GM19025 (cell line): ENCODE measurements at regions not wholly inside any gene's neighbourhood (a gene's known extent, or its start where the extent isn't known, plus 50 kb on each side); places are given as distances from the start of the nearest gene placed in this dataset.
"Not testable (repeated sequence)": the region's sequence is repeated elsewhere in the genome, so short reads cannot be mapped to it uniquely, and the experiment has no call there.

Source experiments
- ATAC-seq: cut with Tn5 transposase; IDR thresholded peaks from one replicate; pipeline ENCODE4 v1.9.1; 2021; ENCODE audit warnings: mild to moderate bottlenecking, low read depth, moderate library complexity; ENCODE audit not compliant: unreplicated experiment

- no peak for ATAC-seq
Observed at GRCh38 chr3:59178698-59179097, 128.9 kb upstream of the CFAP20DC start.

DNA sequence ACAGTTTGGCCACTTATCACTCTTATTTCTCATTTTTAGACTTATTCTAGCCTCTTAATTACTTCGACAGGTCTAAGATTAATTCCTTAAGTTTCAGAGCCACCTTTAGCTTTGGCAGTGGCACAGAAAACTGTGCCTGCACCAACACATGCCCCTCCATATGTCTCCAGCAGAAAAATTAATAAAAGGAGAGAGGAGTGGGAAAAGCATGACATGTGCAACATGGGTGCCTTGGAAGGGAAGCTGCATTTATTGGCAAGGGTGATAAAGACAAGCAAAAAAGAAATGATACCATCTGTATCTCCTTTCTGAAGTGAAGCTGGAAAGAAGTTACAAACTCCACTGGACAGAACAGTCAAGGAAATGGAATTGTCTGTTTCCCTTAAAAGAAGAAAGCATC, 121.7 kb upstream of the CFAP20DC start:
- ATAC-seq = no peak

DNA sequence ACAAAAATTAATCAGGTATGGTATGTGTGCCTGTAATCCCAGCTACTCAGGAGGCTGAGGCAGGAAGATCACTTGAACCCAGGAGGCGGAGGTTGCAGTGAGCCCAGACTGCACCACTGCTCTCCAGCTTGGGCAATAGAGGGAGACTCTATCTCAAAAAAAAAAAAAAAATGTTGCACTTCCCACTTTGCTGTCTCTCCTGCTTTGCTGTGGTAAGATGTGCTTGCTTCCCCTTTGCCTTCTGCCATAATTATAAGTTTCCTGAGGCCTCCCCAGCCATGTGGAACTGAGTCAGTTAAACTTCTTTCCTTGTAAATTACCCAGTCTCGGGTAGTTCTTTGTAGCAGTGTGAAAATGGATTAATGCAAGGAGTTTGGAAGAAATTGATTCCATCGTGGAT, 120.3 kb upstream of the CFAP20DC start:
- not testable (repeated sequence) for ATAC-seq

DNA sequence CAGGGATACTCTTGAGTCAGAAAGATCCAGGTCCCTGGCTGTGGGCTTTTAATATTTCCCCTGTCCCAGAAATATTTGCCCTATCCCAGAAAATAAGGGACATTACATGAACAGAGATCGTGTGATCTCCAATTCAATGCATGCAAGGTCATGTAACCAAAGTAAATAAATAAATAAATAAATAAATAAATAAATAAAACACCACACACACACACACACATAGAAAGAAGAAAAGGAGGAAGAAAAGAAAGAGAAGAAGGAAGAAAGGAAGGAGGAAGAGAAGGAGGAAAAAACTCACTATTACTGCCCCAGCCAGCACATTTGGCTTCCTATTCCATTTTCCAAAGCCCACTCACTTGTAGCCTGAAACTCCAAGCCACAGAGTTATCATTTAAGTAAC, 117.9 kb upstream of the CFAP20DC start:
- ATAC-seq = no peak

DNA sequence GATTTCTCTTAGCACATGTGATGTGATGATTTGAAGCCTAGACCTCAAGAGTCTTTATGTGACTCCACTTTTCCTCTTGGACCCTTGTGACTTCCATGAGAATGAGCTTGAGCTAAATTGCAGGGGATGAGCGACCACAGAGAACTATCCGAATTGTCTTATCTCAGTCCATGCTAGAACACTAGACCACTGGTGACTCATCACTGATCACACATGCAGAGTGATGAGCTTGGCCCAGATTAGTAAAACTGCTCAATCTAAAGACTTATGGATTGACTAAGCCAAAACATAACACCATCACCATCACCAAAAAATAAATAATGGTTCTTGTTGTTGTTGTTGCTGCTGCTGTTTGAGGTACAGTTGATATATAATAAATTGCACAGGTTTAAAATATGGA, 114.1 kb upstream of the CFAP20DC start:
- ATAC-seq = no peak

GRCh38 chr3:59161048-59161447, 111.2 kb upstream of the CFAP20DC start:
- ATAC-seq = no peak

GRCh38 chr3:59160133-59160746, 110.4 kb upstream of the CFAP20DC start:
- no peak for ATAC-seq

DNA sequence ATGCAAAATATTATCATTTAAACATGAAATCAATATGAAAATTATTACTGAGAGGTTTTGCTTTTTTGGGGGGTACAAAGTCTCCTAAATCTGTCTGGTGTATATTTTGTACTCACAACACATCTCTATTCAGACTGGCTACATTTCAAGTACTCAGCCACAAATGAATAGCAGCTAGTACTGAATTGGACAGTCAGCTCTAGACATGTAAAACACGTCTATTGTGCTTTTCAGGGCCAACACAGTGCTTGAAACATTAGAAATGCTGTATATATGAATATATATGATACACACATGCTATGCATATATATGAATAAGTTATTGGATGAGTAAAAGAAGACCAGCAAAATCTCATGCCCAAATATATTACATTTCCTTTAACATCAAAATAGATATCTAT, 103.8 kb upstream of the CFAP20DC start:
- no peak for ATAC-seq

DNA sequence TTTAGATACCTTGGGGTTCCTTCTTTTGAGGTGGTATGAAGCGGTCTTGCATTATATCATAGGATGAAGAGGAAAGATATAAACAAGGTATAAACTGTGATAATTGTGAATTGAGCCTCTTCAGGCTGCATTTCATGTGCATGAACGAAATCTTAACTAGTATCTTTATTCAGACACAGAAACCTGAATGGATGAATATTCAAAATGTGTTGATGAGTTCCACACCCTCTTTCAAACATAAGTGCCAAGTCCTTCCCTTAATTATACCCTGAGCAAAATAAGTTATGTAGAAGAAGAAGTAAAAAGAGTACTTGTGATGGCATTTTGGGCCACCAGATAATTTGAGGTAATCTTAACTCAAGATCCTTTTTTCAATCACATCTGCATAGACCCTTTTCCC, 103.1 kb upstream of the CFAP20DC start:
- no peak for ATAC-seq

DNA sequence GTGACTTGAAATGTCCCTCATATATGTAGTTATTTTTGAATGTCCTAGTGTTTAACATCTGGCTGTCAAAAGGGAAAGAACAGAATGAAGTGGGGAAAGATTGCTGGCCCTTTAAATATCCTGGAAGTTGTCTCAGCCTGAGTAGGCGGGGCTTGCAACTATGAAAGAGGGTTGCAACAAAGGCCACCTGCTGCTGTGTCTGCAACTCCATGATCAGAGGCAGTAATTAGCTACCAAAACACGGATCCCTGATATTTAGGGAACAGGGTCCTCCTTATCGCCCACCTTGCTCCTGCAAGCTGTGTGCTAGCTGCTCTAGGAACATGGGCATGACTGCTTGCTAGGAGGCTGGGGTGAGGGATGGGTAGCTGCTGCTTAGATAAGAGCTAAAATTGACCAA, 100.2 kb upstream of the CFAP20DC start:
- ATAC-seq = no peak

GRCh38 chr3:59149166-59149565, 99.3 kb upstream of the CFAP20DC start:
- no peak for ATAC-seq

DNA sequence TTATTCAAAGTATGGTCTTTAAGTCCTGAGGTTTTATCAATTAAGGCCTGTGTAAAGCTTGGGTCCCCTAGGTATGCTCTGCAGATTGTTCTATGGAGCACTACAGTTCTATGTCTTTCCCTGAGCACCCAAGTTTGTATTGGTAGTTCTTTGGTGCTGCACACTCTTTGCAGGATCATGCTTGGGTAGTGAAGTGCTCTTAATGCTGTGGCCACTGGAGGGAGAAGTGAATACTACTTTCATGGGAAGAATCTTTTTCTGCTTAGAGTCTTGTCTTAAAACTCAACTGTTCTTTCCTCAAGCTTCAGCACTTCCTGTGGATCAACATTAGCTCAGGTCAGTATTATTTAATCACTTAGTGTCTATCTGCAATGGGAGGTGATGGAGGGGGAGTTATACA, 93.6 kb upstream of the CFAP20DC start:
- no peak for ATAC-seq

DNA sequence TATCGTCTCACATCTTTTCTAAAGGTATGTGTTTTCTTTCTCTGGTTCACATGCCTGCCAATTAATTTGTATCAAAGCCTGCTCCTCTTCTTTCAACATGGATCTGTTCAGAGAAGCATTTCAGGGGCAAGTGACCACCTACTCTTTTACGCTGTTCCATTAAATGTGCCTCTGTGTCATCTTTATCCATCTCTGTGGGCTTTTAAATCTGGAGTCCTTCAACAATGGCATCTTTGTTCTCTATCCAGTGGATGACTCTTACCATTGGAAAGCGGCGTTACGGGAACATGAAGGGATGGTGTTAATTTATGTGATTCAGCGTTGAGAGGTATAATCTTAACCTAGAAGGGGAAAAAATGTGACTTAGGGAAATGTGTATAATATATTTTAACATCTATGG, 92.7 kb upstream of the CFAP20DC start:
- ATAC-seq = no peak

DNA sequence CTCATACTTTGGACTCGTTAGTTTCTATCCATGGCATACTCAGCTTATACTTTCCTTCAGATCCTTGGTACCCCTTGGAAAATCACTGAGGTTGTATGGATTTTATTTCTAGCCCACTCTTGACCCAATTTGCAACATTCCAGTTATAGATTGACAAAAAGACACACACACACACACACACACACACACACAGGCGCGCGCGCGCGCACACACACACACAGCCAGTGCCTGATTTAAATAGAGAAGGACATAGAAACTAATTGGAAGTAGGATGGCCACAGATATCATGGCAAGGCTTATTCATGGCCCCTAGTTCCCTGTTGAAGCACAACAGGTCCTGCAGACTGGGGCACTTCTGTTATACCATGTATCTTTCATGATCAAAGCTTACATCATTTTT, 89.1 kb upstream of the CFAP20DC start:
- ATAC-seq = no peak

GRCh38 chr3:59137415-59137814, 87.6 kb upstream of the CFAP20DC start:
- no peak for ATAC-seq

- no peak for ATAC-seq
Observed at GRCh38 chr3:59136081-59136480, 86.3 kb upstream of the CFAP20DC start.

- no peak for ATAC-seq
Observed at GRCh38 chr3:59135096-59135495, 85.3 kb upstream of the CFAP20DC start.

DNA sequence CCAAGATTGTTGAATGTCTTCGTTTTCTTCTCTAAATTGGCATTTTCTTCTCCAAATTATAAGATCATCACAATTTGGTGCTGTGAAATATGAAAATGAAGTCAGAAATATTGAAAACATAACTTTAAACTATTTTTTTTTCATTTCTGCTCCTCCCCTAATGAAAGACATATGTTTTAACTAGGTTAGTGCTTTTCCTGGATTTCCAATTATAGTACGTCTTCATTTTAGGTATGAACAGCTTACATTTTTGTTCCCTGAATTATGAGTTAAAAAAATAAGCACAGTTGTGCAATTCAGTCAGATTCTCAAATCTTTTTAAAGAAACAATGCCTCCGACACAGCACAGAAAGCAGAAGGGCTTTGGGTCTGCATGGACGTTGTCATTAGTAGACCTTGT, 83.5 kb upstream of the CFAP20DC start:
- ATAC-seq = no peak

DNA sequence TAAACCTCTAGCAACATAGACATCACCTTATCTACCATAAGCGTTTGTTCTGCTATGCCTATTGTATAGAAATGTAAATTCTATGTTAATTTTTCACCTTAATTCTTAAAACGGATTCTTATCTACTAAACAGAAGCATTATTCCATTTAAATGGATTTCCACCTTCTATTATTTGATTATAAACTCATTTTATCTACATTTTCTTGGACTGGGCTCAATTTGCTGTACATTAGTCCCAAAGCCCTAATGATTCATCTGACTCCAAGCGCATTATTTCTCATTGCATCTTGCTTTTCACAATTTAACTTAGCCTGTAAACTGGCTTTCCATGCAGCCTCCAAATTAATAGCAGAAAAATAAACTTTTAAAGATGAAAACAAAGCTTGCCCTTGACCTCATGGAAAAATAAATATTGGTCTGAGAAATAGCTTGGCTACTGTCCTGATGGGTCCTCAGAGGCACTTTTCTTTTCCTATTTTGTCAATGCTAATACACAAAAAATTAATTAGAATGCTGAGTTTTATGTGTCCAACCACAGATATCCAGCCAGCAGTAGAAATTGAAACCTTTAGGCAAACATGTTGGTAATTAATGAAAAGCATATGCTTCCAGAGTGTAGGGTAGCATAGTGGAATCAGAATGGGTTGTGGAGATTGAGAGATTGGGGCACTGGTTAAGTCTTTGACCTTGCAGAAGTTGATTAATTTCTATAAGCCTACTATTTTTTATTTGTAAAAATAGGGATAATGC, 81.4 kb upstream of the CFAP20DC start:
- no peak for ATAC-seq

DNA sequence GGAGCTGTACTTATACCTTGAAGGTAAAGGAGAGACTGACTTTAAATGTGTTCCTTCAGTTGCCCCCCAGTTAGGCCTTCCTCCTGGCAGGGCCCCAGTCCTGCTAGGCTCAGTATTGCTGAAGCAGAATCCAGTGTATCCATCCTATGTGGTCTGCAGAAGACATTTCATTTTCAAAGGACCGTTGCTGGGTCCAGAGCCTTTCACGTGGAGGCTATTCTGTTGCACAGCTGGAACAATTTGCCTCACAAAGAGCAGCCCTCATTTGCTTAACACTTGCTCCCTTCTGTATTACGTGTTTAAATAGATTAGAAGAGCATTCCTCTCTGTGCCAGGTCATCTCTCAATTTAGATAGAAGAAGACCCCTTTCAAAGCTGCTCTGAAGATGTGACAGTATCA, 78.9 kb upstream of the CFAP20DC start:
- no peak for ATAC-seq

DNA sequence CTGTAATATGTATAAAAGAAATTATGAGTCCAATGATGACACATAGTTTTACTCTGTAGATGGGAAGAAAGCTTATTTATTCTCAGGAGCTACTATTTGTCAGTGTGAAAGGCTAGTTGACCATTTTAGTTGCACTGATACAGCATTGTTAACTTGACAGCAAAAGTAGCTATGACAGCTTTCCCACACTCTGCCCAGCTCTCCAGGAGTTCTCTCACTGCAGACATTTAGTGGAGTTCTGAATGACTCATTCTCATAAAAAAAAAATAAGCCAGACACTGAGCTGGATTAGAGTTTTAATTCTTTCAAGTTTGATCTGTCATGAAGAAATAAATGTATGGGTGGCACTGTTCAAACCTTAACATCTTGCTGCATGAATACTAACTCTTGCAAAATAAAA, 77.2 kb upstream of the CFAP20DC start:
- no peak for ATAC-seq

GRCh38 chr3:59126446-59126845, 76.6 kb upstream of the CFAP20DC start:
- no peak for ATAC-seq
